ENCODE measurements at regions not wholly inside any gene's neighbourhood (a gene's known extent, or its start where the extent isn't known, plus 50 kb on each side); places are given as distances from the start of the nearest gene placed in this dataset.

GRCh38 chr6:66173587-66173986 is 466.6 kb upstream of the EYS start:
- no peak for TF ChIP-seq EZH2 (IDR thresholded peaks at IDR 0.05; ENCODE audit: low read length, unreplicated experiment)
- no peak for TF ChIP-seq CTCF (conservative IDR thresholded peaks at IDR 0.05; ENCODE audit: low read depth, low read length)
